ENCODE measurements at regions not wholly inside any gene's neighbourhood (a gene's known extent, or its start where the extent isn't known, plus 50 kb on each side); places are given as distances from the start of the nearest gene placed in this dataset.

DNA sequence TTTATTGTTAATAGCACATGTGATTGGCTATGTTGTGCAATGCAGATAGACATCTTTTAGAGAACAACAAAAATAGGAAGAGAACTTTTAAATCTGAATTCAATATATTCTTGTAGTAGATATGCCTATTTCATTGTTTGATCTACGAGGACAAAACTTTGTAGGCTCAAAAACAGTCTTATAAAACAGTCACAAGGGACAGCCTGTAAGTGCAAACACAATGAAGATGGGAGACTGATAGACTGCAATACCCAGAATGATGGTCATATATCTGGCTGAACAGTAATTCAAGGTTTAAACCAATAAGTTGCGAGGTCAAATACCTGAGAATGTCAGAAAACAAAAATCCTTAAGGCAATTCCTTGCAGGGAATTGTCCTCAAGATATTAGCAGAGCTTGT is 1342.9 kb upstream of the ADGRB3 start:
- TF ChIP-seq, protein P1, sequence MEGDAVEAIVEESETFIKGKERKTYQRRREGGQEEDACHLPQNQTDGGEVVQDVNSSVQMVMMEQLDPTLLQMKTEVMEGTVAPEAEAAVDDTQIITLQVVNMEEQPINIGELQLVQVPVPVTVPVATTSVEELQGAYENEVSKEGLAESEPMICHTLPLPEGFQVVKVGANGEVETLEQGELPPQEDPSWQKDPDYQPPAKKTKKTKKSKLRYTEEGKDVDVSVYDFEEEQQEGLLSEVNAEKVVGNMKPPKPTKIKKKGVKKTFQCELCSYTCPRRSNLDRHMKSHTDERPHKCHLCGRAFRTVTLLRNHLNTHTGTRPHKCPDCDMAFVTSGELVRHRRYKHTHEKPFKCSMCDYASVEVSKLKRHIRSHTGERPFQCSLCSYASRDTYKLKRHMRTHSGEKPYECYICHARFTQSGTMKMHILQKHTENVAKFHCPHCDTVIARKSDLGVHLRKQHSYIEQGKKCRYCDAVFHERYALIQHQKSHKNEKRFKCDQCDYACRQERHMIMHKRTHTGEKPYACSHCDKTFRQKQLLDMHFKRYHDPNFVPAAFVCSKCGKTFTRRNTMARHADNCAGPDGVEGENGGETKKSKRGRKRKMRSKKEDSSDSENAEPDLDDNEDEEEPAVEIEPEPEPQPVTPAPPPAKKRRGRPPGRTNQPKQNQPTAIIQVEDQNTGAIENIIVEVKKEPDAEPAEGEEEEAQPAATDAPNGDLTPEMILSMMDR (IDR thresholded peaks at IDR 0.05), result no peak
- no peaks in the 10 kb centered on the region for H3K79me2 ChIP-seq

DNA sequence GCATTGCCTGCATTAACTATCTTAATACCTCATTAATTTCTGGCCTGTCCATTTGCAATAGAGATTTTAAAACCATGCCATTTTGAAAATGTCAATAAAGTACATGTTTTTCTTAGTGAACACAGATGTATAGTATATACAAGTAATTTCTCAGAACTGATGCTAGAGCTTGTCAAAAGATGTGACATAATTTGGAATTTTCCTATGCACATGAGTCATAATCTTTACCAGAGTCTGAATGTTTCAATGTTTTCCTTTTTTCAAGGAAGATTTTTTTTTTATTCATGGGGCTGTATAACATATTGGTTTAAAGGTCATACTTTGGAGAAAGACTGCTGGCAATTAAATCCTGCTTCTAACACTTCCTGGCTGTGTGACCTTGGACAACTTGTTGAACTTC is 1347.5 kb upstream of the ADGRB3 start:
- Histone ChIP-seq H3K9ac (no peak overlapping the region), H3K79me2 (no peaks in the 10 kb centered on the region), H3K4me2 (ENCODE audit: low read length) (no peak overlapping the region), H3K4me1 (no peaks in the 10 kb centered on the region), H3K27me3 (ENCODE audit: control insufficient read depth, insufficient read depth, low read length) (no peaks in the 10 kb centered on the region), H3K27ac (no peak overlapping the region), H3K9me3 (ENCODE audit: control insufficient read depth, low read length) (no peaks in the 10 kb centered on the region), H3K4me3 (ENCODE audit: low read depth, low read length) (no peak overlapping the region), H2AFZ (no peak overlapping the region), H3K36me3 (ENCODE audit: control insufficient read depth, insufficient read depth, low read length) (no peaks in the 10 kb centered on the region)
- TF ChIP-seq, protein P1 (IDR thresholded peaks at IDR 0.05), result no peak

More for the DNA sequence above, 1342.9 kb upstream of the ADGRB3 start:
- no peaks in the 10 kb centered on the region for H3K9me3 ChIP-seq (ENCODE audit: control insufficient read depth, low read length)
- H3K36me3 ChIP-seq (ENCODE audit: control insufficient read depth, insufficient read depth, low read length), result no peaks in the 10 kb centered on the region
- H3K27ac ChIP-seq, result no peak overlapping the region
- H3K9ac ChIP-seq, result no peak overlapping the region
- no peak overlapping the region for H2AFZ ChIP-seq
- H3K4me2 ChIP-seq (ENCODE audit: low read length), result no peak overlapping the region
- no peaks in the 10 kb centered on the region for H3K4me1 ChIP-seq
- no peaks in the 10 kb centered on the region for H3K27me3 ChIP-seq (ENCODE audit: control insufficient read depth, insufficient read depth, low read length)
- H3K4me3 ChIP-seq (ENCODE audit: low read depth, low read length), result no peak overlapping the region

DNA sequence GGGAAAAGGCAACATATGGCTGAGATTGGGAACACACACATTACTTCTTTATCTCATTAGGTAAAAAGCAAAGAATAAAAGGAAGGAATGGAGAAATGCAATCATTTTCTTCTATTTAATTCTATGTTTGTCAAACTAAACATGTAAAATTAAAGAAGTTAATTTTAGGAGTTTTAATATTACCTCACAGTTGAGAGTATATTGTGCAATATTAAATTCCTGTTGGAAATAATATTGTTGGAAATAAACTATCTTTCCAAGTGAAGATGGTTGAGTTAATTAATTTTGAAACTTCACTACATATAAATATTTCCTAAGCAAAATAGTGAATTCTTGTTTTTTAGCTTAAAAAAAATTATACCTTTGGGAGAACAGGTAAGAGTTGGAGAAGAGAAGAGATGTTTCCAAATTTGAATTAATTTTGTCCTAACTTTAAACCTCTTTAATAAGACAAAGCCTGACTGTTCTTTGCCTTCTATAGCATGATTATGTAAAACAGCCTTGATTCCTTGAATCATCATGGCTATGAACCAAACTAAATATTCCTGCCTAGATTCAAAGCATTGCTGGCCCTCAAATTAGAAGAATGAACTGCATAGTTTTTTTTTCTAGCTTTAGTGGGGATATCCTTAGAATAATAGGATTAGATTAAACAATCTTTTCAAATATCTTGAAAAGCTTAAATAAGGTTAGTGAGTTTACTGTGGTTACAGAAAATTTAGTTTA is 1349.1 kb upstream of the ADGRB3 start:
- TF ChIP-seq, protein P1 (IDR thresholded peaks at IDR 0.05), result no peak
- H3K36me3 ChIP-seq (ENCODE audit: control insufficient read depth, insufficient read depth, low read length), result no peaks in the 10 kb centered on the region

DNA sequence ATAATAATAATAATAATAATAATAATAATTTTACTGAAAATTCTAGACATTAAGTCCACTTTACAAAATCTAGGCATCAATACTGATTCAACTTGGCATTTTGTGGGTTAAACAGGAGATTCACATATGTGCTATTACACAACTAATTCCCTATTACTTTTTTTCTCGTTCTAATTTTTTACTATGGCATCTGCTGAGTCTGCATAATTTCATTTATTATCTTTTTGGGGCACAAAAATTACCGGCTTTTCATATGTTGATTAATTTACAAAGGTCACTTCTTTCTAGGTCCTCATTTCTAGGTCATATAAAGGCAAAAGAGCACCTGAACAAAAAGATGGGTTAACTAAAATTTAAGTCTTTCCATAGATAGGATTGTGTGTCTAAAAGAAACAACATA is 1357.8 kb upstream of the ADGRB3 start:
- Histone ChIP-seq H3K27ac (no peak overlapping the region), H3K9ac (no peak overlapping the region), H2AFZ (no peak overlapping the region), H3K4me1 (no peaks in the 10 kb centered on the region), H3K79me2 (no peaks in the 10 kb centered on the region), H3K27me3 (ENCODE audit: control insufficient read depth, insufficient read depth, low read length) (no peaks in the 10 kb centered on the region), H3K9me3 (ENCODE audit: control insufficient read depth, low read length) (no peaks in the 10 kb centered on the region), H3K4me3 (ENCODE audit: low read depth, low read length) (no peak overlapping the region), H3K4me2 (ENCODE audit: low read length) (no peak overlapping the region), H3K36me3 (ENCODE audit: control insufficient read depth, insufficient read depth, low read length) (no peaks in the 10 kb centered on the region)
- TF ChIP-seq, protein P1 (IDR thresholded peaks at IDR 0.05), result no peak

More for the DNA sequence above, 1349.1 kb upstream of the ADGRB3 start:
- Histone ChIP-seq H3K4me3 (ENCODE audit: low read depth, low read length) (no peak overlapping the region), H3K79me2 (no peaks in the 10 kb centered on the region), H3K27ac (no peak overlapping the region), H3K4me1 (no peaks in the 10 kb centered on the region), H3K9me3 (ENCODE audit: control insufficient read depth, low read length) (no peaks in the 10 kb centered on the region), H2AFZ (no peak overlapping the region), H3K27me3 (ENCODE audit: control insufficient read depth, insufficient read depth, low read length) (no peaks in the 10 kb centered on the region), H3K9ac (no peak overlapping the region), H3K4me2 (ENCODE audit: low read length) (no peak overlapping the region)
